PC-9 (cell line): ENCODE measurements at regions not wholly inside any gene's neighbourhood (a gene's known extent, or its start where the extent isn't known, plus 50 kb on each side); places are given as distances from the start of the nearest gene placed in this dataset.

Experiments
- BruUV-seq: library from RNA; stranded (reverse); fragments of 400-500 nt; replicated peaks from 2 replicates; lab custom pipeline; 2021; lab: Mats Ljungman, UMichigan
- CTCF ChIA-PET: fragments of 300-600 bp; sonication (Branson Sonifier 250); formaldehyde crosslinking; loops from one replicate; lab custom pipeline; 2022; ENCODE audit warnings: antibody characterized with exemption; lab: Charles Lee
- POLR2A ChIA-PET: fragments of 300-600 bp; sonication (Branson Sonifier 250); formaldehyde crosslinking; loops from one replicate; lab custom pipeline; 2022; ENCODE audit warnings: antibody characterized with exemption; ENCODE audit not compliant: unreplicated experiment; lab: Charles Lee
- DNase-seq, 2 experiments: peaks; one replicate each; pipeline versions ENCODE4 v3.0.0 to v3.0.0-alpha.2; 2015 to 2022; ENCODE audit warnings: mixed read lengths in 1 of 2
- H2AFZ ChIP-seq: fragments of 200-600 bp; sonication (generic); 2 replicates; pipeline ENCODE4 v1.8.1; 2017; ENCODE audit warnings: antibody characterized with exemption
- H3F3A ChIP-seq: fragments of 200-600 bp; sonication (generic); 2 replicates; pipeline ENCODE4 v1.8.1; 2017; ENCODE audit warnings: antibody characterized with exemption, mild to moderate bottlenecking, low read depth; ENCODE audit not compliant: insufficient read depth
- H3K27ac ChIP-seq: fragments of 200-600 bp; sonication (generic); 2 replicates; pipeline ENCODE4 v1.6.1; 2016; ENCODE audit warnings: mixed run types
- H3K27me3 ChIP-seq: fragments of 200-600 bp; sonication (generic); 2 replicates; pipeline ENCODE4 v1.6.1; 2016; ENCODE audit warnings: low read depth, mixed run types; ENCODE audit not compliant: insufficient read depth
- H3K36me3 ChIP-seq: fragments of 200-600 bp; sonication (generic); 2 replicates; pipeline ENCODE4 v1.6.1; 2016; ENCODE audit warnings: low read depth, mixed run types
- H3K4me1 ChIP-seq: fragments of 200-600 bp; sonication (generic); replicated peaks from 2 replicates; pipeline ENCODE4 v1.6.1; 2016; ENCODE audit warnings: mixed run types; ENCODE audit not compliant: insufficient read depth
- H3K4me2 ChIP-seq: fragments of 200-600 bp; sonication (generic); 2 replicates; pipeline ENCODE4 v1.6.1; 2017; ENCODE audit warnings: mixed run types
- H3K4me3 ChIP-seq: fragments of 200-600 bp; sonication (generic); 2 replicates; pipeline ENCODE4 v1.6.1; 2016; ENCODE audit warnings: mixed run types
- H3K79me2 ChIP-seq: fragments of 200-600 bp; sonication (generic); 2 replicates; pipeline ENCODE4 v1.6.1; 2017; ENCODE audit warnings: low read depth, mixed run types
- H3K9me2 ChIP-seq: fragments of 200-600 bp; sonication (generic); 2 replicates; pipeline ENCODE4 v1.8.1; 2017; ENCODE audit warnings: mild to moderate bottlenecking; ENCODE audit not compliant: insufficient read depth
- H3K9me3 ChIP-seq: fragments of 200-600 bp; sonication (generic); 2 replicates; pipeline ENCODE4 v1.8.1; 2016; ENCODE audit warnings: low read depth; ENCODE audit not compliant: insufficient read depth
- H4K20me1 ChIP-seq: fragments of 200-600 bp; sonication (generic); 2 replicates; pipeline ENCODE4 v1.8.1; 2017; ENCODE audit not compliant: insufficient read depth
- CTCF ChIP-seq: fragments of 200-600 bp; sonication (generic); conservative IDR thresholded peaks from 2 replicates; pipeline ENCODE4 v1.6.1; 2017; ENCODE audit warnings: mixed run types, antibody characterized with exemption, mild to moderate bottlenecking, moderate library complexity
- EZH2 ChIP-seq: fragments of 200-600 bp; sonication (generic); IDR thresholded peaks from 2 replicates; pipeline ENCODE4 v1.8.0; 2017; ENCODE audit warnings: antibody characterized with exemption, low read depth
- intact Hi-C: fragments of 100-400 bp; cut with micrococcal nuclease; formaldehyde crosslinking; loops from one replicate; pipeline ENCODE4 v1.10.0; 2022; ENCODE audit not compliant: unreplicated experiment

- DNase-seq, result no peak
- CTCF ChIA-PET, result no interaction called here
- H3K36me3 ChIP-seq, result no peaks in the 10 kb centered on the region
Measured at GRCh38 chr20:5433352-5433751, 116.6 kb upstream of the PROKR2 start.

DNA sequence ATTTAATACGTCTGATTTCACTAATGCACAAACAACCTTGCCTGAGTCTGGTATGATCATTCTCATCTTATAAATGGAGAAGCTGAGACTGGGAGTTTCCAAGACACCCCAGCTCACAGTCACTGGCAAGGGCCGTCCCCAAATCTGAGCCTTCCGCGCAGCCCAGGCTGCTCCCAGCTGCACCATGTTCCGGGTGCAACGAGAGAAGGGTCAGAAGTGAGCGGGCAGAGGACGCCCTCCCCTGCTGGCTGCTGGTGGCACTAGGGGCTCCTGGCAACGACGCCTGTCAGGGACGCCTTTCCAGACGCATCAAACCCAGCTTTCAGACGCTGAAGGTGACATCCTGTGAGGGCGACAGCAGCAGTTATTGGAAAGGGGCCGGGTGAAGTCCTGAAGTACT, 115.3 kb upstream of the PROKR2 start:
- no peak overlapping the region for H2AFZ ChIP-seq
- peaks cover 79% of the 10 kb centered on the region for H3K27me3 ChIP-seq
- intact Hi-C loops, result no loop called here
- no TSS peak for BruUV-seq
- no peaks in the 10 kb centered on the region for H4K20me1 ChIP-seq
- no peaks in the 10 kb centered on the region for H3K4me1 ChIP-seq
- no peaks in the 10 kb centered on the region for H3K9me2 ChIP-seq
- H3F3A ChIP-seq, result no peaks in the 10 kb centered on the region
- no peak for DNase-seq
- no peaks in the 10 kb centered on the region for H3K36me3 ChIP-seq
- H3K79me2 ChIP-seq, result no peaks in the 10 kb centered on the region
- H3K4me2 ChIP-seq, result no peak overlapping the region
- TF ChIP-seq CTCF, result no peak
- no peak for TF ChIP-seq EZH2
- no peak overlapping the region for H3K4me3 ChIP-seq
- POLR2A ChIA-PET, result no interaction called here
- H3K9me3 ChIP-seq, result no peaks in the 10 kb centered on the region
- CTCF ChIA-PET, result no interaction called here
- H3K27ac ChIP-seq, result no peak overlapping the region

More at GRCh38 chr20:5433352-5433751, 116.6 kb upstream of the PROKR2 start:
- Histone ChIP-seq H3K9me2 (no peaks in the 10 kb centered on the region), H3K27ac (no peak overlapping the region), H2AFZ (no peak overlapping the region), H3K27me3 (peaks cover 77% of the 10 kb centered on the region), H3K4me1 (no peaks in the 10 kb centered on the region), H3K9me3 (no peaks in the 10 kb centered on the region), H3K4me2 (no peak overlapping the region), H3K79me2 (no peaks in the 10 kb centered on the region), H3K4me3 (no peak overlapping the region), H3F3A (no peaks in the 10 kb centered on the region), H4K20me1 (no peaks in the 10 kb centered on the region)
- intact Hi-C loops, result no loop called here
- BruUV-seq, result no TSS peak
- no peak for TF ChIP-seq CTCF
- POLR2A ChIA-PET, result no interaction called here

GRCh38 chr20:5430670-5431069, 113.9 kb upstream of the PROKR2 start:
- Histone ChIP-seq H4K20me1 (no peaks in the 10 kb centered on the region), H3K4me2 (no peak overlapping the region), H3K9me2 (no peaks in the 10 kb centered on the region), H3K4me1 (no peaks in the 10 kb centered on the region), H3F3A (no peaks in the 10 kb centered on the region), H3K79me2 (no peaks in the 10 kb centered on the region), H3K27ac (no peak overlapping the region), H3K9me3 (no peaks in the 10 kb centered on the region), H3K27me3 (peaks cover 75% of the 10 kb centered on the region), H3K36me3 (no peaks in the 10 kb centered on the region), H2AFZ (no peak overlapping the region), H3K4me3 (no peak overlapping the region)
- intact Hi-C loops, result no loop called here
- ChIA-PET CTCF (no interaction called here), POLR2A (no interaction called here)
- TF ChIP-seq EZH2 (no peak), CTCF (no peak; the same call in 1 of the 2 replicates)
- no peak for DNase-seq
- BruUV-seq, result no TSS peak
